ENCODE measurements at regions not wholly inside any gene's neighbourhood (a gene's known extent, or its start where the extent isn't known, plus 50 kb on each side); places are given as distances from the start of the nearest gene placed in this dataset.

DNA sequence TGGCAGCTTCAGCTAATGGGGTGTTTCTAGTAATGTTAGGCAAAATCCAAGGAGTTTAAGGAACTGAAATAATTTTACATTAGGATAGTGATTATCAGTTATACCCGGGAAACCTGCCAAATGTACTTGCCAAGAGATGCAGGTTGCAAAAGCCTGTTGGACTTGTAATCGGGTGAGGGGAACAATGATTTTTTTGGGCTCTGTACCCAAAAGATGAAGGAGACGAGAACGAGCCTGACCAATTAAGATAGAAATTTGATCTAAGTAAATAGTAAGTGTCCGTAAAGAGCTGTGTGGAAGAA, 56.3 kb upstream of the ARL4D start:
- TF ChIP-seq, protein P1, sequence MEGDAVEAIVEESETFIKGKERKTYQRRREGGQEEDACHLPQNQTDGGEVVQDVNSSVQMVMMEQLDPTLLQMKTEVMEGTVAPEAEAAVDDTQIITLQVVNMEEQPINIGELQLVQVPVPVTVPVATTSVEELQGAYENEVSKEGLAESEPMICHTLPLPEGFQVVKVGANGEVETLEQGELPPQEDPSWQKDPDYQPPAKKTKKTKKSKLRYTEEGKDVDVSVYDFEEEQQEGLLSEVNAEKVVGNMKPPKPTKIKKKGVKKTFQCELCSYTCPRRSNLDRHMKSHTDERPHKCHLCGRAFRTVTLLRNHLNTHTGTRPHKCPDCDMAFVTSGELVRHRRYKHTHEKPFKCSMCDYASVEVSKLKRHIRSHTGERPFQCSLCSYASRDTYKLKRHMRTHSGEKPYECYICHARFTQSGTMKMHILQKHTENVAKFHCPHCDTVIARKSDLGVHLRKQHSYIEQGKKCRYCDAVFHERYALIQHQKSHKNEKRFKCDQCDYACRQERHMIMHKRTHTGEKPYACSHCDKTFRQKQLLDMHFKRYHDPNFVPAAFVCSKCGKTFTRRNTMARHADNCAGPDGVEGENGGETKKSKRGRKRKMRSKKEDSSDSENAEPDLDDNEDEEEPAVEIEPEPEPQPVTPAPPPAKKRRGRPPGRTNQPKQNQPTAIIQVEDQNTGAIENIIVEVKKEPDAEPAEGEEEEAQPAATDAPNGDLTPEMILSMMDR (IDR thresholded peaks at IDR 0.05), result no peak
- TF ChIP-seq FOXP1 (CRISPR knock-in tag; IDR thresholded peaks at IDR 0.05; ENCODE audit: borderline replicate concordance) (no peak), FOXJ3 (CRISPR knock-in tag; IDR thresholded peaks at IDR 0.05; ENCODE audit: borderline replicate concordance) (no peak), CBFB (CRISPR knock-in tag; IDR thresholded peaks at IDR 0.05; ENCODE audit: low read depth) (no peak), JUN (CRISPR knock-in tag; IDR thresholded peaks at IDR 0.05) (no peak)
- TF ChIP-seq, protein P2, sequence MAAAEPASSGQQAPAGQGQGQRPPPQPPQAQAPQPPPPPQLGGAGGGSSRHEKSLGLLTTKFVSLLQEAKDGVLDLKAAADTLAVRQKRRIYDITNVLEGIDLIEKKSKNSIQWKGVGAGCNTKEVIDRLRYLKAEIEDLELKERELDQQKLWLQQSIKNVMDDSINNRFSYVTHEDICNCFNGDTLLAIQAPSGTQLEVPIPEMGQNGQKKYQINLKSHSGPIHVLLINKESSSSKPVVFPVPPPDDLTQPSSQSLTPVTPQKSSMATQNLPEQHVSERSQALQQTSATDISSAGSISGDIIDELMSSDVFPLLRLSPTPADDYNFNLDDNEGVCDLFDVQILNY (CRISPR knock-in tag; IDR thresholded peaks at IDR 0.05), result no peak
- TF ChIP-seq, protein P3, sequence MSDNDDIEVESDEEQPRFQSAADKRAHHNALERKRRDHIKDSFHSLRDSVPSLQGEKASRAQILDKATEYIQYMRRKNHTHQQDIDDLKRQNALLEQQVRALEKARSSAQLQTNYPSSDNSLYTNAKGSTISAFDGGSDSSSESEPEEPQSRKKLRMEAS (CRISPR knock-in tag; IDR thresholded peaks at IDR 0.05), result no peak
- TF ChIP-seq, protein P4, sequence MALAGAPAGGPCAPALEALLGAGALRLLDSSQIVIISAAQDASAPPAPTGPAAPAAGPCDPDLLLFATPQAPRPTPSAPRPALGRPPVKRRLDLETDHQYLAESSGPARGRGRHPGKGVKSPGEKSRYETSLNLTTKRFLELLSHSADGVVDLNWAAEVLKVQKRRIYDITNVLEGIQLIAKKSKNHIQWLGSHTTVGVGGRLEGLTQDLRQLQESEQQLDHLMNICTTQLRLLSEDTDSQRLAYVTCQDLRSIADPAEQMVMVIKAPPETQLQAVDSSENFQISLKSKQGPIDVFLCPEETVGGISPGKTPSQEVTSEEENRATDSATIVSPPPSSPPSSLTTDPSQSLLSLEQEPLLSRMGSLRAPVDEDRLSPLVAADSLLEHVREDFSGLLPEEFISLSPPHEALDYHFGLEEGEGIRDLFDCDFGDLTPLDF (CRISPR knock-in tag; IDR thresholded peaks at IDR 0.05), result no peak
- TF ChIP-seq, protein P5, sequence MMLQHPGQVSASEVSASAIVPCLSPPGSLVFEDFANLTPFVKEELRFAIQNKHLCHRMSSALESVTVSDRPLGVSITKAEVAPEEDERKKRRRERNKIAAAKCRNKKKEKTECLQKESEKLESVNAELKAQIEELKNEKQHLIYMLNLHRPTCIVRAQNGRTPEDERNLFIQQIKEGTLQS (CRISPR knock-in tag; conservative IDR thresholded peaks at IDR 0.05), result no peak
